OCI-LY7 (cell line): ENCODE measurements at regions not wholly inside any gene's neighbourhood (a gene's known extent, or its start where the extent isn't known, plus 50 kb on each side); places are given as distances from the start of the nearest gene placed in this dataset.

ENCODE experiments used
- EZH2phosphoT487 ChIP-seq: fragments of 200-600 bp; sonication (generic); IDR thresholded peaks from 2 replicates; pipeline ENCODE4 v1.6.1; 2018; ENCODE audit warnings: low read depth, borderline replicate concordance, mild to moderate bottlenecking, mixed run types, antibody characterized with exemption, low read length, moderate library complexity, mixed read lengths
- TF ChIP-seq, protein P1 (sequence below): fragments of 200-600 bp; sonication (generic); conservative IDR thresholded peaks from 2 replicates; pipeline ENCODE4 v1.5.1; 2014; ENCODE audit warnings: mild to moderate bottlenecking, antibody characterized with exemption, low read length, moderate library complexity, mixed read lengths

DNA sequence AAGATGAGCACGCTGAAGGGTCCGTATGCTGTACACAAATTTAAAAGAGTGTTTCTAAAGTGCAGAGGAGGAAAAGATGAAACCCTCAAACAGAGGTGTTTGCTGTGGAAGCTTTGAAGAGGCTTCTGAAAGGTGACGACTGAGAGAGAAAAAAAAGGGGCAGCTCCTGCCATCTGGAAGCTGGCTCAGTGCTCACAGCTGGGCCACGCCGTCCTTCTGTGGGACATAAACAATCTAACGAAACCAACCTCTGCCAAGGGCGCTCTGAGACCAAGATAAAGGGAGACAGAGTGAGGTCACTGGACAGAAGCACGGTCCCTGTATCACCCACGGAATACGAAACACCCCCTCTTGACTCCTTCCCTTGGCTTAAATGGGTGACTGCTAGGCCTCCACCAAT is 96.3 kb upstream of the SLC6A6 start:
- TF ChIP-seq, protein P1, sequence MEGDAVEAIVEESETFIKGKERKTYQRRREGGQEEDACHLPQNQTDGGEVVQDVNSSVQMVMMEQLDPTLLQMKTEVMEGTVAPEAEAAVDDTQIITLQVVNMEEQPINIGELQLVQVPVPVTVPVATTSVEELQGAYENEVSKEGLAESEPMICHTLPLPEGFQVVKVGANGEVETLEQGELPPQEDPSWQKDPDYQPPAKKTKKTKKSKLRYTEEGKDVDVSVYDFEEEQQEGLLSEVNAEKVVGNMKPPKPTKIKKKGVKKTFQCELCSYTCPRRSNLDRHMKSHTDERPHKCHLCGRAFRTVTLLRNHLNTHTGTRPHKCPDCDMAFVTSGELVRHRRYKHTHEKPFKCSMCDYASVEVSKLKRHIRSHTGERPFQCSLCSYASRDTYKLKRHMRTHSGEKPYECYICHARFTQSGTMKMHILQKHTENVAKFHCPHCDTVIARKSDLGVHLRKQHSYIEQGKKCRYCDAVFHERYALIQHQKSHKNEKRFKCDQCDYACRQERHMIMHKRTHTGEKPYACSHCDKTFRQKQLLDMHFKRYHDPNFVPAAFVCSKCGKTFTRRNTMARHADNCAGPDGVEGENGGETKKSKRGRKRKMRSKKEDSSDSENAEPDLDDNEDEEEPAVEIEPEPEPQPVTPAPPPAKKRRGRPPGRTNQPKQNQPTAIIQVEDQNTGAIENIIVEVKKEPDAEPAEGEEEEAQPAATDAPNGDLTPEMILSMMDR: no peak
- TF ChIP-seq EZH2phosphoT487: no peak
